GM18508 (cell line): ENCODE measurements at regions not wholly inside any gene's neighbourhood (a gene's known extent, or its start where the extent isn't known, plus 50 kb on each side); places are given as distances from the start of the nearest gene placed in this dataset.
"Not testable (repeated sequence)": the region's sequence is repeated elsewhere in the genome, so short reads cannot be mapped to it uniquely, and the experiment has no call there.

Source experiments
- ATAC-seq: cut with Tn5 transposase; IDR thresholded peaks from one replicate; pipeline ENCODE4 v1.9.1; 2021; ENCODE audit warnings: moderate number of reproducible peaks; ENCODE audit not compliant: insufficient read depth, unreplicated experiment

DNA sequence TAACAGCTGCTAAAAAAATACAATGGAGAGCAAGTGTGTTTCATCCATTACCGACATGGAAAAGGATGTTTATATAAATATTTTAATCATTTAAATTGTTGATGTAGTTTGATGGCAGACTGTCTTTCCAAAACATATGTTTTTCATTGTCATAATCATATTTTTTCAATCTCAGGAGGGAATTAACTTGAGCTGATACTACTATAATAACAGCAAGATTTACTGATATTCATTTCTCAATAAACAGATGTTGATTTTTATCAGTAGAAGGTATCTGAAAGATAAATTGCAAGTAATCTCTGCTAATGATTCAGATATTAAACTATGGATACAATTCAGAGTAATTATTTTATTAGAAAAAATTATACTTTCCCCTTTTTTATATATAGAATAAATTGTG, 274.9 kb upstream of the TMEFF2 start:
- ATAC-seq: no peak

DNA sequence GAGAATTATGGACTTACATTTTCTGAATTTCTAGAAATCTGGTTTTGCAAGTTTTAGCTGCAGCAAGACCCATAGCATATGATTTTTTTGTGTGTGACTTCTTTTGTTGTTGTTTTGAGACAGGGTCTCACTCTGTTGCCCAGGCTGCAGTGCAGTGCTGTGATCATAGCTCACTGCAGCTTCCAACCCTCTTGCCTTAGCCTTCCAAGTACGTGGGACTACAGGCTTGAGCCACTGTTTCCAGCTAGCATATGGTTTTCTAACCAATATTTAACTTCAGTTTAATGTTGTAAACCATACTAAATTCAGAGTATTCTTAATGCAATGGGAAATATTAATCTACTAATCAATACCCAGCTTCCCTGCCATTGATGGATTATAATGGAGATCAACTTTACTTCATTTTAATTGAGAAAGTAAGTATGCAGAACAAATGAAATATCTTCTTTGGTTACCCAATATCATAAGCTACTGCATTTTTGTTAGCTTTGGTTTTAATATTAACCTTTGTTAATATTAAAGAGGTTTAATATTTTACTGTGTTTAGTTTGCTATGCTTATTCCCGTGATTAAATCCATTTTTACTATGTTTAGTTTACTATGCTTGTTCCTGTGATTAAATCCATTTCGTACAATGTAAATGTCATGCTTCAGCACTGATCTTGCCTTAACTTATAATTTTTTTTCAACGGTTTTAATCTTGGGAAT, 273.4 kb upstream of the TMEFF2 start:
- ATAC-seq: no peak

DNA sequence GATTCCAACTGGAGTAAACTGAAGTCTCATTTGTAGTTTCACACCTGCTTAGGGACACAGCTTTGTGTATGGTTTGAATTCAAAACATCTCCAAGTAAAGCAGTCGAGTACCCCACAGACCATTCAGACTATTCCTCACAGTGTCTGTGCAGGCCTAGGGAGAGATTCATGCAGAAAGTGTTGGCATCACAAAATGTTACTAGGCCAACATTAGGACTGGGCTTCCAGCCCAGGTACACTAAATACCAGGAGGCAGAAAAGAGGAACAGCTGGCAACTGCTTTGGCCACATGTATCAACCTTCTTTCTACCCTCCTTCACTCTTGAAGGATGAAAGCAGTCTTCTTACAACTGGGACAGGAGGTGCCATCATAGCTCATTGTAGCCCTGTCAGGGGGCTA, 270.4 kb upstream of the TMEFF2 start:
- ATAC-seq: no peak

DNA sequence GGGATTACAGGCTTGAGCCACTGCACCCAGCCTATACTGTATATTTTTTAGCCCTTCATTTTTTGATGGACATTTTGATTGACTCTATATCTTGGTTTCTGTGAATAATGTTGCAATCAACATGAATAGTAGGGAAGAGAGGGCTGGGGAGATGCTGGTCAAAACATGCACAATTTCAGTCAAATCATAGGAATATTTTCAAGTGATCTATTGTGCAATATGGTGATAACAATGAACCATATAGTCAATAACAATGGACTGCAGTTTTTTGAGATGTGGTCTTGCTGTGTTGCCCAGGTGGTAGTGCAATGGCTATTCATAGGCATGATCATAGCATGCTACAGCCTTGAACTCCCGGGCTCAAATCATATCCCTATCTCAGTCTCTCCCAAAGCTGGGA, 264.7 kb upstream of the TMEFF2 start:
- ATAC-seq: no peak

DNA sequence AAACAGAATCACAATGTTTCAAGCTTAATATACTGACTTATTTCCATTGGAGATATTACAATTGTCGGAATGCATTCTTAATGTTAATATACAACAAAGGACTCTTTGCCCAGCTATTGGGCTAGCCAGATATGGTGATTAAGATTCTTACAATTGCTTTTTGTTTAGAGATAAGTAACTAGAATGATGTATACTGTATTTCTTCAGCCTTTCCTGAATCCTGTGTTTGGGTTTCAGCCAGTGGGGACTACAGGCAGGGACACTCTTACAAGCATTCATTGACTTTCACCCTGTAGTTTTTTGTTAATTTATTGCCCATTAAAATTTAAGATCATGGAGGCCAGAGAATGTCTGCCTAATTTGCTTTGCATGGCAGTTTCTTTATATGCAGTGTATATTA, 254.1 kb upstream of the TMEFF2 start:
- ATAC-seq: no peak

DNA sequence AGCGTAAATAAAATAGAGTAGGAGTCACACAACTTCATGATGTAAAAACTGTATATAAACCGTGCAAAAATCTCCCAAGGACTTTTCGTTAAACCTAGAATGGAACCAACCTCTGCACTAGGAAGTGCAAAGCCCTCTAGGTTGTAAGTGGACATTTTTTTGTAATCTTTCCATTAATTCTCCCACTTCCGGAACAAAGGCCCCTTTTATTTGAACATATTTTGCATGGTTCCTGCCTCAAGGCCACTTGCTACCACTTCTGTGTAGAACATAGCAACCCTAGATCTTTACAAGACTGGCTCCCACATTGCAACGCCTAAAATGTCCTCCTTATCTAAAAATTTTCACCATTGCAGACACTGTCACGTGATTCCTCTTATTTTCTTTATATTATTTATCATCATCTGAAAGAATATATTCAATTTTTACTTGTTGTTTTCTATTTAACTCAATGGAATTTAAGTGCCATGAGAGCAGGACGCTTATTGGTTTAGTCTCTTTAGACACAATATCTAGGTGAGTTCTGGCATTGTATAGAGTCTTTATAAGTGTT, 249.6 kb upstream of the TMEFF2 start:
- no peak for ATAC-seq

DNA sequence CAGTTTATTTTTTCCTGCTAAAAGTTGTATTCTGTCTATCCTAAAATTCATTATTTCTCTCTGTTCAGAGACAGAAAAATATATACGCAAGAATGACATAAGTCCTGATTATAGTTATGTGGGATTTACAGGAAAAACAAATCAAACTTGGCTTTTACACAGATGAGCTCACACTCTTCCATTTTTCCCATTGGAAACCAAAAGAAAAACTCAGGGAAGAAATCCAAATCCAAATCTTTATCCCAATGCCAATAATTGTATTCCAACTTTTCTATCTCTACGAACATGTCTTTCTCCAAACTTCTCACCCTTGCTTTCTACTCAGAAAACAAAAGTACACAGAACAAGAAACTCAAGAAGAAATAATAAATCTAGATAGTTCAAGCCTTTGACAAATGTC, 249.1 kb upstream of the TMEFF2 start:
- no peak for ATAC-seq

DNA sequence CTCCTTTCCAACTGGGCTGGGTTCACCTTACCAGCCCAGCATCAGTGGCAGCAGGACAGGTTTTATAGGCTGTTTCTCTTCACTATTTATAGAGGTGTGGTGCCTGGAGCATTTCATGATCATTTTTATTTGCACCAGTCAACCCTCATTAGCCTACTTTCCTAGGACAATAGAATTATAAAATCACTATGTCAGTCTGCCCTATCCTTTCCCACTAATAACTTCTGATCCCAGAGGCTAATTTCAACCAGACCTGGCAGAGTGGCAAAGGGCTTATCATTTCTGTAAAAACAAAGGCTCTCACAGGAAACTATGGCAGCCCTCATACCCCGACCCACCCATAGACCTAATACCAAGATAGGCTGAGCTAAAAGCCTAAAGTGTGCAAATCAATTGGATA, 243.5 kb upstream of the TMEFF2 start:
- ATAC-seq: no peak

DNA sequence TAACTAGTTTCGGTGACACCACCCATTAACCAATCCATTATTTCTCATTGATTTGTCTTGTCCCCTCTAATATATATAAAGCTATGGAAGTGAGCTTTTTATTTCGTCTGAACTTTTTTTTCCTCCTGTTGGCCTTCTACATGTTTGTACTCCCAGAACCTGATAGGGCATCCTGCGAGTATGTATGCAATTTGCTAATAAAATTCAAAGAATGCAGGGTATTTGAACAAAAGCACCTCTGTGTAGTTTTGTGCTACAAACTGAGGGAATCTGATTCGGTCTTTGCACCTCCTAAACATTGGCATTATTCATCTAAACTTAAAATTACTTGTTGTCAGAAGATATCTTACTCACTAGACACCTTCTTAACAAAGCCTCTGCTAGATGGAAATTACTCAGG, 242.9 kb upstream of the TMEFF2 start:
- ATAC-seq: no peak

DNA sequence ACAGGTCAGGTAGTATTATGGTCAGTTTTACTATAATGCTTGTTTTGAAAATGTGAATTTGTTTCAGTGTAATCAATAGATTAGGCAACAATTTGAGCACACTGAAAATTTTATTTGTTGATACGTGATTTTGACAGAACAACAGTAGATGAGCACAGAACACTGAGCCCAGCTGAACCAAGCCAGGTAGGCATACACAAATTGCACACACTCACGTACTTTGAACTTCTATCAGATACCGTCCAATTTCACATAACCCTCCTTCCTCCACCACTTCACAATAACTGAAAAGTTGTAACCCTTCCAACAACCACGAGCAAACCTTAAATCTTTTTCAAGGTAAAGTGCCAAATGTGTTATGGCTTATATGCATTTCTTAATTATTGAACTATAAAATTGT, 229.5 kb upstream of the TMEFF2 start:
- ATAC-seq: no peak

DNA sequence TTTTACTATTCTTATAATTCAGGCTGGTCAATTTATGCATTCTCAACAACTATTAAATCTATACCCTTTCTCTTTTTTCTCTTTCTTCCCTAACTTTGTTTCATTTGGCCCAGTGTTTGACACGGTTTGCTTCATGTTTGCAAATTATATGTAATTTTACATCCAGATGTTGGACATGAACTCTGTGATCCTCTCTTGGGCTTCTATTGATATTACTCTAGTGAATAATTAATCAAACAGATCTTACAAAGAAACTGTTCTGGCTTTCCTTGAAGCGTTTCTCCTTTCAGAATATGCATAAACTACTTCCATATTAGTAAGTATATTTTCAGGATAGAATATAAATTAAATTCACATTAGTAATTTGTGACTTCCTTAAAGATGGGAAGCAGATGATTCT, 225.1 kb upstream of the TMEFF2 start:
- ATAC-seq: no peak

DNA sequence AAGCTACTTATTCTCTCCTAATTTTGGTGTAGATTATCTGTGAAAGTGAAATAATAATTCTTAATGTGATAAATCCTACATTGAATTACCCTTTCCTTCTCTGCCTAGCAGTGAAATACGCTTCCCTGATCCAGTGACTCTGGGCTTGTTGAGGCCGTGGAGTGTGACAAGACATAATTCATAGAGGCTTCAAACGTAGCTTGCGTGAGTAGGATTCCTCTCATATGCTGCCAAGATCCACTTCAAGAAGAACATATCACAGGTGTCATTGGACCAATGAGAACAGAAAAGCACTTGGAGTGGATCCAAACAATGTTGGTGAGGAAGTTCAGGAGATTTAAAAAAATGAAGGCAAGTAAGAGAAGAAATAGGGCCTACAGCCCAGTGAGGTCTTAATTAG, 221.3 kb upstream of the TMEFF2 start:
- no peak for ATAC-seq

DNA sequence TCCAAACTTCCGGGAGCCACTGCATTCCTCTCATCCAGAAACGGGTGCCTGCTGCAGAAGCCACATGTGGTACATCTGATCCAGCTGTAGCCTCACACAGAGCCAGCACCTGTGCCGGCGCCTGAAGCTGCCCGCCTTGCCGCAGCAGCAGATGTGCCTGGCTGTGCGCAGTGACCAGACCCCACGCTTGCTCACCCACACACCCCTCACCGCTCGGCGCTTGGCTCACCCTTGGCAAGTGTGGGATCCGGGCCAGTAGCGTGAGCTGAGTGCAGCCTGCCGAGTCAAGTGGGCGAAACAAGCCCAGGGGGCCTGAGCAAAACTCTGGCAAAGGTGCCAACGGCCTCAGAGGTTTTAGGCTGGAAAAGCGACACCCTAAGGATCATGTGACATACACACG, 220.1 kb upstream of the TMEFF2 start:
- no peak for ATAC-seq

DNA sequence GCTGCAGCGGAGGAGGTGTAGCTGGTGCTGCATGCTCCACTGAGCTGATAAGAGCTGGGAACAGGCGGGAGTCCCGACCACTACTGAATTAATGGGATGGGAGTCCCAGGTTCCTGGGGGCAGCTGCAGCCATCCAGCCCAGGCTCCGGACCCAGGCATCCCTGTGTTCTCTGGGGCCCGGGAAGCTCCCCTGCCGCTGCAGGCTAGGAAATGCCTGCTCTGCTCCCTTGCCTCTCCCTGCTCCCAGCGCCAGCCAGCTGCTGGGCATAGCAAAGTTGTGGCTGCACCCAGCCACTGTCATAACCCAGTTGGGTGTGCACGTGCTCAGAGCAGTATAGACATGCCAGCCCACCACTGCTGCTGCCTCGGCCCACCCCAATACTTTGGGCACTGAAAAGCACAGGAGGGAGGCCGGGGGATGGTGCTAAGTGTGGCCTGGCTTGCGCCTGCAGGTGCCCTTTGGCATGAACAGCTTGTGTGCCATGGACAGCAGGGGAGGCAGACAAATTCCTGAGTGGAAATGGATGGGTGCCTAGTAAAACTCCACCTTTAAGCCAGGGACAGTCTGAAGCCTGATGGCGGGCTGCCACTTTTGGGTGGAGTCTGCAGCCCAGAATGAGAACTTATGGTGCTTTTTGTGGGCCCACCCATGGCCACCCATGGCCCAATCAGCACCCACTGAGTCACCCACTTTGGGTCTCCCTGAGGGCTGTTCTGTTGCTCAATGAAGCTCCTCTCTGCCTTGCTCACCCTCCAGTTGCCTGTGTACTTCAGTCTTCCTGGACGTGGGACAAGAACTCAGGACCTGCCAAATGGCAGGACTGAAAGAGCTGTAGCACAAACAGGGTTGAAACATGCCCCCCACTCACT, 219.3 kb upstream of the TMEFF2 start:
- ATAC-seq: no peak

DNA sequence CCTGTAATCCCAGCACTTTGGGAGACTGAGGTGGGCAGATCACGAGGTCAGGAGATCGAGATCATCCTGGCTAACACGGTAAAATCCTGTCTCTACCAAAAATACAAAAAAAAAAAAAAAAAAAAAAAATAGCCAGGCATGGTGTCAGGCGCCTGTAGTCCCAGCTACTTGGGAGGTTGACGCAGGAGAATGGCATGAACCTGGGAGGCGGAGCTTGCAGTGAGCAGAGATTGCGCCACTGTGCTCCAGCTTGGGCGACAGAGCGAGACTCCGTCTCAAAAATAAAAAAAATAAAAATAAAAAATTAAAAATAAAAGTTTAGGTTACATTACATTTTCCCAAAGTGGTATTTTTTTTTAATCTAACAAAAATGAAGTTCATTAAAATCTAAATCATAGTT, 218.1 kb upstream of the TMEFF2 start:
- ATAC-seq: not testable (repeated sequence)

DNA sequence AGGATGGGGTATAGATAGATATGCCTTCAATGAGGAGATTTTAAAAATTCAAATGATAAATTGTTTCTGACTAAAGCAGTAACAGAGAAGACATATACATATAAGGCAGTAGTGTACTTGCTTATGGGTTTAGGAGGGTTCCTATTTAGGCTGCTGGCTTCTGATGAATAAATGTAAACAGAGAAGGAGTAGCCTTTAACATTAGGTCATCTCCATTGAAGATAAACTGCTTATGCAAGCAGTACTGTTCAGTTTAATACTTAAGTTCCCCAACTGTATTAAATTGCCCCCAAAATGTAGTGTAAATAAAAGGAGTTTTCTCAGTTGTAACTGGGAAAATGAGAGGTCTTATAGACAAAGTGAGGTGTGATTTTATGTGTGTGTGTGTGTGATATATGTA, 217.7 kb upstream of the TMEFF2 start:
- ATAC-seq: no peak

DNA sequence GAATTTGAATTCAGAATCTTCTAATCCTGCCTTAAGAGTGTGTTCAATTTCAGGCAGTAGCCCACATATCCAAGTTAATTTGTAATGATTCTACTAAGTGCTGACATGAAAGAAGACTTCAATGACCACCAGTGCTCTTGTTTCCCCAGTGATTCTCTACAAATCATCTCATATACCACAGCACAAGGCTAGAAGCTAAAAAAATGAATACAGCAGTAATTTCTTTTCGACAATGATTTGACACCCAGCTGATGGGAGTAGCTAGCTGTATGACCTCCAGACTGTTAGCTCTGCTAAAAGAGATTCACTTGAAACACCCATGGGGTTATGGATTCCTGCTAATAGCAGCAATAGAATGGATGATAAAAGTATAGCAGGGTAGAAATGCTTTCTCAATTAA, 217.0 kb upstream of the TMEFF2 start:
- no peak for ATAC-seq

DNA sequence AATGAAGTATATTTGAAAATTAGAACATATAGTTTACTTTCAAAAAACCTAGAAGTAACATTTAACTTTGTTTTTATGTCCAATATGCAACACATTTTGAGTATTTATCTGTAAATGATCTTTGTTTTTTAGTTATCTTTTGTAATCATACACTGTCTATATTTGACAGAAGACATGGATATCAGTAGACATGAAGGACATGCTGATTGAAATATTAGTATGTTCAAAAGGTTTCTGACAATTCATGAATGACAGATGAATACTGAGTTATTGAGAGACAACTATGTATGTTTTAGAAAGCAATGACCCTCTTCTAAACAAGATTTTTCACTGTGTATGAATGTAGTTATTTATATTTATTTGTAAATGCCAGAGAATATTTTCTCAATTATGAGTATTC, 215.6 kb upstream of the TMEFF2 start:
- ATAC-seq: no peak

DNA sequence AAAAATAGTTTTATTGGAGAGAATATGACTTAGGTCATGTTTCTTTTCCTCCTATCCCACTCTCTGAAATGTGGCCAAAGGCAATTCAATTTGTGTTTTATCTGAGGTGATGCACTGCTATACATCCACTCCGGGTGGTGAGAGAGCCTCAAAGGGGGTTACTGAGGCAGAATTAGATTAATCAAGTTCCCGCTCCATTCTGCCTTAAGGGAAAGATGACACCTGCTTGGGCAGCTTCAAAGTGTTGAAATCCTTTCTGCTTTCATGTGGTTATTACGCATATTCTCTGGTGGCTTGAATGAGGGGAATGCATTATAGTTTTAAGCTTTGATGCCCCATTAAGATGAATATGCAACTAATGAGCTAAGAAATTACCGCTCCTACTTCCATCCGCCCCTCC, 213.0 kb upstream of the TMEFF2 start:
- no peak for ATAC-seq

DNA sequence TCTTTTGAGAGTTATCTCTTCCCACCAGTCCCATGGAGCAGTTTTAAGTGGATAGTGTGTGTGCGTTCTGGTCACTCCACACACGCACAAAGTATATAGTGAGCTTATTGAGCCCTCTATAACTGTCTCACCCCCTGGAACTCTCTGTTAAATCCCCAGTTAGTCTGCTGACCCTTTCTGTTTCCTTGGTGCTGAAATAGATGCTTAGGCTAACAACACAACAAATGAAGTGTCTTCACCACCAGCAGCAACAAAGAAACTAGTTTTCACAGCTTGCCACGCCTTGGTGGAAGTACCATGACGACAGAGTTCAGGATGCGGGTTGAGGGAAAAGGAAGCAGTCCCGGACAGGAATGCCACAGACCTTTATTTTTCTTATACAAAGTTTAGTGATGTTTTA, 203.5 kb upstream of the TMEFF2 start:
- ATAC-seq: no peak

DNA sequence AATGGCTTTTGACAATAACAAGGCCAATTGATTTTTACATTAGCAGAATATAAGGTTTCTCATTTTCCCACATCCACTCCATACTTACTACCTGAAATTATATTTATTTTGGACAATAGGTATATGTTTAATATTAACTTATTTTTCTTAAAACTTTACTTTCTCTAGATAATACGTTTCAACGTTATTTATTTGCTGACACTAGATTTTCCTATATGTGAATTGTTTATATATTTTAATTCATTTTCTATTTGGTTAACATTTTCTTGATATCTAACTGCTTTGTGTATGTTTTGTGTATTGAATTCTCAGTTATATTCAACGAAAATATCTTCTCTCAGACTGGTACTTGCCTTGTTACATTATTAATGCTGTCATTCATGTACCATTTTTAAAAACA, 199.9 kb upstream of the TMEFF2 start:
- ATAC-seq: no peak

DNA sequence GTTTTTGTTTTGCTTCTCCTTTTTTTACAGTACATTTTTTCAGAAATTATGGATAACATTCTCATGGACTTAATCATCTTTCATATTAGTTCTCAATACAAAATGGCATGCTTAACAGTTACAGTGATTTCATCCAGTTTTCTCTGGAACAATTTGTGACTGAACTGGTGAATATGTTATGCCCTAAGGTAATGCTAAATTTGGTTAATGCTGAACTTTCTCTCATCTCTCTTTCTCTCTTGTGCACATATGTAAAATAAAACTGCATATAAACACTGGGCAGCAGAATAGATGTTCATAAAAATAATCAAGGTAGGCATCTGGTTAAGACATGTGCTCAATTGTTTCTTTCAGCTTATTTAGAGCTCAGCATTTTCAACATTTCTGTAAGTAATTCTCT, 196.3 kb upstream of the TMEFF2 start:
- no peak for ATAC-seq
